ENCODE measurements at regions not wholly inside any gene's neighbourhood (a gene's known extent, or its start where the extent isn't known, plus 50 kb on each side); places are given as distances from the start of the nearest gene placed in this dataset.
A peak's percentile ranks its signal among the peaks of the same experiment; 100 is the strongest.
"Not testable (repeated sequence)": the region's sequence is repeated elsewhere in the genome, so short reads cannot be mapped to it uniquely, and the experiment has no call there.

DNA sequence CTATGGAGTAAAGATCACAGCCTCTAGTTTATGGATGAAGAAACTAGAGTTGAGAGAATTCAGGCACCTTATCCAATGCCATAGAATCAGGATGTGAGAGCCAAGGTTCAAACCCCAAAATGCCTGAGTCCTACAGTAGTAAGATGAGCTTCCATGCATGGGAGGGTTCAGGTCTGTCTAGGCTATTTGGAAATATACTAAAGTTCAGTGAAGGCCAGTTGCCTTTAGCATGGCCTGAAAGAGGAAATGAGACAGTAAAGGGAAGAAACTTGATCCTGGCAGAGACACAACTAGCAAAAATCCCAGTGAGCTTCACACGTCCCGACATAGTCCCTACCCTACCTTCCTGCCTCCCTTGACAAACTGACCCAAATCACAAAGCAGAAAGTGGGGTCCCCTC is 317.0 kb downstream of the RASEF start:
- intact Hi-C loops (cut with DNase I): no loop called here
- no peak for DNase-seq

DNA sequence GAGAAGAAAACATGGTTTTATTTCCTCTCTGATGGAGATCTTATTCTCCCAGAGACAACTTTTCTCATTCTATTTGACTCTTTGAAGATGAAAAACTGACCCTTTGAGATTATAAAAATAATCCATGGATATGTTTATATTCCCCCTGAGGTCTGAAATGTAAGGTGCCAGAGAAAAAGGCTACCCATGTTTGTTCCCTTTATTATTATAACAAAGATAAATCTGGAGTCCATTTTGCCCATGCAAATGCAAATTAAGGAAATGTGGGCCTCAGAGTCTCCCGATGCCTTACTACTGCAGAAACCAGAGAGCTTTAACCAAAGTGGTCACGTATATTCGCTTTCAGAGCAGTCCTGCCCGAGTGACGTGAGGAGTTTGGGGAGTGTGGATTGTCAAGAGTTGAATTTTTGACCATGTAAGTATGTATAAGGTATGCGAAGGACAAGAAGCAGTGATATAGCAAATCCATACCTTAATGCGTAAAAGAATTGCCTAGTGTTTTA is 312.5 kb downstream of the RASEF start:
- intact Hi-C loops (cut with DNase I): no loop called here
- DNase-seq: no peak

DNA sequence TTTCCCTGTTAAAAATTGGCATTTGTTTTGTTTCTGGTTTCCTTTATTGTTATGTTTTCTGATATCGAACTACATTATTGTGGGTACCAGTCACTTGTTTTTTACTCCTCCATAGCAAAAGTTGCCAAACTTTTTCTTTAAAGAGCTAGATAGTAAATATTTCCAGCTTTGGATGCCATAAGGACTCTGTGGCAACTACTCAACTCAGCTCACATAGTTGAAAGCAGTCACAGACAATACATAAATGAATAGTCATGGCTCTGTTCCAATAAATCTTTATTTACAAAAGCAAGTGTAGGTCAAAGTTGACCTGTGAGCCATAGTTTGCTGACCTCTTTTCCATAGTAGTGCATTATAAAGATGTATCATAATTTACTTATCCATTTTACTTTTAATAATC is 305.0 kb downstream of the RASEF start:
- no peak for DNase-seq
- intact Hi-C loops (cut with DNase I): no loop called here

DNA sequence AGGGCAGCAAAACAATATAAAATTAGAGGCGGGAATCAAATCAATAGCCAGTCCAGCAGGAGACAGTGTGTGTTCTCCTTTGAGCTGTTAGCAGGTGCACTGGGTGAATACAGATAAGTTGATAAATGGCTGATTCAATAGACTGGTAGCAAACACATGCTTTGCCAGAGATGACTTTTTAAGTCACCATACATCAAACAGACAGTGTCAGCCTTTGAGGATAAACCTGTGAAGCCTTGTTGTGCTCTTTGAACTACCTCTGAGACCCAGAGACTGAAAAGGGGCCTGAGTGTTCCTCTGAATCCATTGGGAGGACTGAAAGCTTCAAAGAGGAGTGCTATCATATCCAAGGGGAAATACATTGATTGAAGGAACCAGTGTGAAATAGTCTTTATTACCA is 301.9 kb downstream of the RASEF start:
- no peak for DNase-seq
- intact Hi-C loops (cut with DNase I): no loop called here

DNA sequence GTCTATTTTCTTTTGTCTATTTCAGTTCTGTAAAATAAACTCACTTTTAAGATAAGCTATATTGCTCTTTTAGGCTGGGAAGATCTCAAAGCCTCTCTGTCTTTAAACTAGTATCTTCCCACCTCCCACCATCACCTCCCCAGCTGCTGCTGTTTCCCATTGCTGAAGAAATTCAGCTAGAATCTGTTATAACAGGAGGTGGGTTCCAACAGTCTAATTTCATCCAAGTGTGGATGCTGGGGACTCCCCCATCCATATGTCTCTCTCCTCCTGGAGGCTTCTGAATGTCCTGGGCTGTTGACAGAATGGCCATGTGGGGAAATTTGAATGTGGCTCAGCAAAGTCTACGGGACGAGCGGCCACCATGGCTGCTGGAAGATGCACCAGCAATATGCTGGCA is 301.0 kb downstream of the RASEF start:
- DNase-seq: peak in 6 of 10 donors; percentile 13 to 88 (median 43)
- intact Hi-C loops (cut with DNase I): no loop called here

DNA sequence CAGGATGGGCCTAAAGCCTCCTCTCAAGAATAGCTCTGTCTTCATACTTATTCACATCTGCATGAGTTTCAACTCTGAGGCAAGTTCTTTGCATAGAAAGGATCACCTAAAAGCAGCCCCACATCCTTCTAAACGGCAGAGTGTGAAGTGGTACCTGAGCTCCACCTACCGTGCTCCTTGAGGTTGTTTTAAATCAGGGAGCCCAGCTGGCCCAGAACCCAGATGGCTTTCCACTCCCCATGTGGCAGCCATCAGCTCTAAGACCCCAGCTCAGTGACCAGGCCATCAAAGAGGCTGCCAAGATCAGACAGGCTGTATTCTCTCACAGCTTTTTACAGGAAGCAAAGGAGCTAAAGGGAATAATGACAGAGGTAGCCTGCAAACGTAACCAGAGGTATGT is 299.3 kb downstream of the RASEF start:
- intact Hi-C loops (cut with DNase I): no loop called here
- DNase-seq: no peak

DNA sequence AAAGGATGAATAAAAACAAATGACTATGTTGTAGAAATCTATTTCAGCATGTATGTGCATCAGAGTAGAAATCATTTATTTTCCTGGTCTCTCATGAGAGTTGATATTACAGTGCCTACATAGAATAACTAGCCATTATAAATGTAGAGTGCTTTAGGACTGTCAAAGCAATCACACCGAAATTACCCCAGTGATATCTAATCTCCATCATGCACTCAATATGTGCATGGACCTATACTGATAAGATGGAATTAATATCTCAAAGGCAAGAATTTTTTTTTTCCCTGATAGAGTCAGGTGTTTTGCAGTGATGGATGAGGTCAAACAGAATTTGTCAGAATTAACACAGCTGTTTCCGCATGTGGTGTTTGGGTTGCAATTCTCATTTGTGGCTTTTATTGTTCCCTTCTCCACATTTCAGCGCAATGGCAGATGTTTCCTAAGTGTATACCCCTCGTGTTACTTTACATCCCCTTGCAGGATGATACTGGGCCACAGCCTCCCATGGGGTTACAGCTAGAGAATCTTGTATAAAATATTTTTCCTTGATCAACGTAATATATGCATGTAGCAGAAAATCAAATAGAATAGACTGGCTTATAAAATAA is 298.8 kb downstream of the RASEF start:
- intact Hi-C loops (cut with DNase I): no loop called here
- no peak for DNase-seq

DNA sequence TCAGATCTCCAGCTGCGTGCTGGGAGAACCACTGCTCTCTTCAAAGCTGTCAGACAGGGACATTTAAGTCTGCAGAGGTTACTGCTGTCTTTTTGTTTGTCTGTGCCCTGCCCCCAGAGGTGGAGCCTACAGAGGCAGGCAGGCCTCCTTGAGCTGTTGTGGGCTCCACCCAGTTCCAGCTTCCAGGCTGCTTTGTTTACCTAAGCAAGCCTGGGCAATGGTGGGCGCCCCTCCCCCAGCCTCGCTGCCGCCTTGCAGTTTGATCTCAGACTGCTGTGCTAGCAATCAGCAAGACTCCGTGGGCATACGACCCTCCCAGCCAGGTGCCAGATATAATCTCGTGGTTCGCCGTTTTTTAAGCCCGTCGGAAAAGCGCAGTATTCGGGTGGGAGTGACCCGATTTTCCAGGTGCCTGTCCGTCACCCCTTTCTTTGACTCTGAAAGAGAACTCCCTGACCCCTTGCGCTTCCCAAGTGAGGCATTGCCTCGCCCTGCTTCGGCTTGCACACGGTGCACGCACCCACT is 288.2 kb downstream of the RASEF start:
- intact Hi-C loops (cut with DNase I): not testable (repeated sequence)
- peak in 1 of 10 donors; percentile 51 for DNase-seq

DNA sequence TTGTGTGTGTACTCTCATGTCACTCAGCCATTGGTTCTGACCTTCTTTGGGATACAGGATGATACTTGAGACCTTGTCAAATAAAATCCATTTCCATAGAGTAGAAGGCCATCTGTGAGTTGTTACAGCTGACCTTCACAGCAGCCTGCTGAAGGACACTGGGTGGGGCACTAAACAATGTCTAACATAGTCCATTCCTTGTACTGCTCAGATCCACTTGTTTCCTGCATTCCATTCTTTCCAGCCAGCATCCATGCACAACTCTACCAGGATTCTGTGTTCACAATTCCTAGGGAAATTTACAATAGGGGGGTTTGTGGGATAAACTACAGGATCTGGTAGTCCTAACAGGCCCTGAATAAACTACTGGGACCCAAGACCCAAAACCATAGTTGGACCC is 286.4 kb downstream of the RASEF start:
- intact Hi-C loops (cut with DNase I): no loop called here
- no peak for DNase-seq

DNA sequence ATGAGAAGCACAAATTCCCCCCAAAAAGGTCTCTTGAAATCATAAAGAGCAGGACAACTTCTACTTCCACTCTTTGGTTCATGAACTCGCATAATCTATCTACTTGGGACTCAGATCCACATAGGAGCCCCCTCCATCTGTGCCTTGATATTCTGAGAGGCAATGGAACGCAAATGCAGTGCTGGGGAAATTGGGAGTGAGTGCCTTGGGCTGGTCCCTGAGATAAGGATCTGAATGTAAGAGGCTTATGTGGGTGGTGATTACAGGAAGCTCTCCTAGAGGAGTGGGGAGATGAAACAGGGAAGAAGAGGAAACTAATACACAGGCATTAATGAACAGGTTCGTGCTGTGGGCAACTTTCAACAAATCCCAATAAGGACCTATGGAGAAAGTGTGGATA is 285.6 kb downstream of the RASEF start:
- intact Hi-C loops (cut with DNase I): no loop called here
- DNase-seq: no peak

DNA sequence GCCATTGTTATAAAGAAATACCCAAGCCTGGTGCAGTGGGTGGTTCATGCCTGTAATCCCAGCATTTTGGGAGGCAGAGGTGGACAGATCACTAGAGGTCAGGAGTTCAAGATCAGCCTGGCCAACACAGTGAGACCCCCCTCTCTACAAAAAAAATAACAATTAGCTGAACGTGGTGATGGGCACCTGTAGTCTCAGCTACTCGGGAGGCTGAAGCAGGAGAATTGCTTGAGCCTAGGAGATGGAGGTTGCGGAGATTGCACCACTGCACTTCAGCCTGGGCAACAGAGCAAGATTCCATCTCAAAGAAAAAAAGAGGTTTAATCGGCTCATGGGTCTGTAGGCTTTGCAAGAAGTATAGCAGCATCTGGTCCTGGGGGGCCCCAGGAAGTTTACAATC is 284.0 kb downstream of the RASEF start:
- intact Hi-C loops (cut with DNase I); DNase-seq: not testable (repeated sequence)

DNA sequence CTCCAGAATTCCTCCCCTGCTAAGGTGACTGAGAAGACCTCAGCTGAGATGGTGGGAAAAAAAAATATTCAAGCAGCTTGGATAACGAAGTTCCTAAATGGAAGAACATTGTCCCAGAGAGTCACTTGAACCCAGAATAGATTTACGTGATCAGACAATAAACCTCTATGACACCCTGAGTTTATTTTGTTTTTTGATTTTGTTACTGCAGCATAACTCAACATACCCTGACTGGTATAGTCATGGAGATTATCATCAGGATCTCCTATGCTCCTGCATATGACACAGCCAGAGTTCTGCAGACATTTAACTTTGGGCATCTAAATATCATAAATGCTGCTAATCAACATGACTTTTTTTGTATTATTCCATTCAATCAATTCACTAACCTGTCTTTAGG is 282.9 kb downstream of the RASEF start:
- intact Hi-C loops (cut with DNase I): no loop called here
- DNase-seq: no peak

DNA sequence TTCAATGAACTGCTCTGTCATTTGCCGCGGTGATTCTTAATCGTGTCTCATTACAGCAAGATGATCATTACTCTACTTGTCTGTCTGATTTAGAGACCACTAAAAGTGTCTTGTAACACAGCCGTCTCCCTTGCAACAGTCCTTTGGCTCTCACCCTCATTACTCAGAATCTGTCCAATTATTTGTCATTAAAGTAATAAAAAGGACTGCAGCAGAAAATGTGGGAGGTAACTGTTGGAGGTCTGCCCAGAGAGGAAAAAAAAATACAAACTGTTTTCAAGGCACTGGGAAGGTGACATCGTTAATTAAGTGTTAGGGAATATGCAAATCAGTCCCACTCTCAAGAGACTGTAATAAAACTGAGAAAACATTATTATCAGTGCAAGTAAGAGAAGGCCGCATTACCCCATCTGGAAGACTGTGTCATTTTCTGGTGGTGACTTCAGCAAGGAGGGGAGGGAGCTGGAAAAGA is 281.0 kb downstream of the RASEF start:
- no peak for DNase-seq
- intact Hi-C loops (cut with DNase I): no loop called here

DNA sequence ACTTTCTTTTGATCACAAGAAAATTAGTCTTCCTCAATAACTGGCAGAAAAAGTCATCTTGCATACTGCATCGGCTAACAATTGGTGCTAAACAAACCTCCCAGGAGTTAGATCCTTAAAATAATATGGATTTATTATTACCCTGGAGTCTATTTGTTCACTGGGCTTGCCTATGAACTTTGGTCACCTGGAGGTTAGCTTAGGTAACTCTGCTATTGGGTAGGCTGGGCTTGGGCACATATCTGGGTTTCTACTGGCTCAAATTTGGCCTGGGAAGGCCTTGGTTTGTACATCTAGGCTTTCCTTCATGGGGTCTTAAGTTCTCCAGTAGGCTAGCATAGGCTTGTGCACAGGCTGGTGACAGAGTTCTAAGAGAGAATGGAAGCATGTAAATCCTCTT is 279.9 kb downstream of the RASEF start:
- intact Hi-C loops (cut with DNase I): no loop called here
- no peak for DNase-seq

DNA sequence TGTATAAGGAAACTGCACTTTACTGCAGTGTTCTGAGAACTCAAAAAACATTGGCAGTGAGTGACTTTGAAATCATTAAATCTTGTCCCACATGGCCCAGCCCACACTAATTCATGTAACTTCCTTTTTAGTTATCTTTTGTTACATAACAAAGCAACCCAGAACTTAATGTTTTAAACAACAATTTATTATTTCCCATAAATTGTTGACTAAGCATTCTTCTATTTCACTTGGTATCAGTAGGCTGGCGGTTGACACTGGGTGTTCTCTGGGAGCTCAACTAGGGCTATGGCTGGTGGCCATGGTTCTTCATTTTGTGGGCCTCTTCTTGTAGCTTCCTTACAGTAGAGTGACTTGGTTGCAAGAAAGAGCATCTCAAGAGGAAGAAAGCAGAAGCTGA is 278.4 kb downstream of the RASEF start:
- no peak for DNase-seq
- intact Hi-C loops (cut with DNase I): no loop called here

DNA sequence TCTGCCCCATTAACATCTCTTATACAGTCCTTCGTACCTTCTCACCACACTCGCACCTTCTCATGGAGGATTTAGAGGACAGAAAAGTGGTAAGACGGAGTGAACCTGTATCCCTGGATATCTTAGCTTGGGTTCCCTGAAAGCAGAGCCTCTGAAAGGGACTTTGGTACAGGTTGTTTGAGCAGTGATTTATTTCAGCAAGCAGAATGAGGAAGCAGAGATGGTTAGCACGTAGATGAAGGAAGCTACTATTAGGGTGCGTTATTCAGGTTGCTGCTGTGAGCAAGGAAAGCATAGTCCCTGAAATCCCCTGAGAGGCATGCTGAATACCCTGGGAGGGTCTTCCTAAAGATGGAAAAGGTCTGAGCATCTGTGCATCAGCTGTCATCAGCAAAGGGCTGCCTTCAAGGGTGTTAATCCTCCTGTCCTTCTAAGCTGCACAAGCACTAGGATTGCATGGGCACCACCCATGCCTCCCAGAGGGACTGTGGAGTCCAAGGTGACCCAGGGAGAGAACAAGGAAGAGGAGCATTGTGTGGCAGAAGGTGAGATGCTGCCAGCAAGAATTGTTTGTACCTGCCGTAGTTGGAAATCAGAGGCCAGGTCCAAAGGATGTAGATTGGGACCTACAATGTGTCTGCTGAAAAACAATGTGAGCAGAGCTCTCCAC is 273.7 kb downstream of the RASEF start:
- intact Hi-C loops (cut with DNase I): no loop called here
- DNase-seq: no peak

DNA sequence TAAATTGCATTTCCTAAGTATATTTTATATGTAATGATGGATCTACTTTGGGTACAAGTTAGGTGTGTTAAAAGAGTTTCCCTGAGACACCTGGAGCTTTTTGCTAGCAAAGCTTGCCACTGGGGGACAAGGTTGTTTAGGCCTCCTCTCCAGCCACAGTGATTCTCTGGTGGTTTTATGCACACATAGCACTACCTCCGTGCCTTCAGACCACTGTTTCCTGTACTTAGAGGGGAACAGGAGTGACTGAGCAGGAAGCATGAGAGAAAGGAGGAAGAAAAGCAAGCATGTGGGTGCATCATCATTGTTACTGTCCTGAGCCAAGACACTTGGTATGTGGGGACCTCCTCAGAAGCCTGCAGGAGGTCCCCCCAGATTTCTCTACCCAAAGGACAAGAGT is 272.1 kb downstream of the RASEF start:
- intact Hi-C loops (cut with DNase I): no loop called here
- no peak for DNase-seq

DNA sequence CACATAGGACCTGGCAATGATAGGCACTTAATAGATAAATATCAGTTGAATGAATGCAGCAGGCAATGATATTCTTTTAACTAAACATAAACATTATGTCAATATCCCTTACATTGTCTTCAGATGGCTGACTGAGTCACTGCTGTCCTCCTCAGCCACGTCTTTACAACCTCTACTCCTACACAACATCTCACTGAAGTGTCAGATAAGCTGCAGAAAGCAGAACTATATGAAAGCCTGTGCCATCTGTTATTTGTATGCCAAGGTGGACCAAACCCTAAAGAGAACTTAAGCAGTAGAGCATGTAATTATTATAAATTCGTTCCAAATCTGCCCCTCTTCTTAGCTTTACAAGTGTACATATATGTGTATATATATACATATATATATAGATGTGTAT is 271.2 kb downstream of the RASEF start:
- no peak for DNase-seq
- intact Hi-C loops (cut with DNase I): no loop called here

DNA sequence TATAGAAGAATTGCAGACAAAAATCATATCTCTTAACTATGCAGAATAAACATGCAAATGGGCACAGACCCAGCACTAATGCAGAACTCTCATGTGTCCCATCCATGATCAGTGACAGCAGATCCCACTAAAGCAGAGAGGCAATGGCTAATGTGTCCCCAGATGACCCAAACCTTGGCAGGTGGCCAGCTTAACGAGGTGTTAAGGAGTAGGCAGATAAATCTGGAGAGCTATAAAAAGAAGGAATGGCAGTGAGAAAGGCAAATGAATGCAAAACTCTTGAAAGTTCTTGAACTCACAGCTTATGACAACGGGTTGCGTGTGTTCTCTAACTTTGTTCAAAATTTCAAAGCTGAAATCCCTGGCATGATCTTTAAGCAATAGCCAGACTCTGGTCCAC is 265.4 kb downstream of the RASEF start:
- intact Hi-C loops (cut with DNase I): no loop called here
- DNase-seq: peak in 2 of 10 donors; percentile 16 to 17

DNA sequence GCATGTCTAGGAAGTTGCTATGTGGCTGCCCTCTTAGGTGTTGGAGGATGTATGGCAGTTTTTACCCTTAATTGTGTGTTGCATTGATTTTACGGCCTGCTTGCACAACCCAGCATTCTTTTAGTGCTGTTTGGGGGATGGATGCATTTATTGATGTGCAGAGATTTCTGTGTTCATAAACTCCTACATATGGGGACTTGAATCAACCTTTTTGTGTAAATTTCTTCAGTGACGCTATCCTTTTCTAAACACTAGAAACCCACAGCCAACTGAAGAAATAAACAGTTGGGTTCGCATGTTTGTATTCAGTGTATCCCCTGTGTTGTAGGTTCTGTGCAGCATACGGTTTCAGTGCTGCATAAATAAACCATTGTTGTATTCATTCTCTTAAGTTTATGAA is 263.7 kb downstream of the RASEF start:
- DNase-seq: no peak
- intact Hi-C loops (cut with DNase I): no loop called here

DNA sequence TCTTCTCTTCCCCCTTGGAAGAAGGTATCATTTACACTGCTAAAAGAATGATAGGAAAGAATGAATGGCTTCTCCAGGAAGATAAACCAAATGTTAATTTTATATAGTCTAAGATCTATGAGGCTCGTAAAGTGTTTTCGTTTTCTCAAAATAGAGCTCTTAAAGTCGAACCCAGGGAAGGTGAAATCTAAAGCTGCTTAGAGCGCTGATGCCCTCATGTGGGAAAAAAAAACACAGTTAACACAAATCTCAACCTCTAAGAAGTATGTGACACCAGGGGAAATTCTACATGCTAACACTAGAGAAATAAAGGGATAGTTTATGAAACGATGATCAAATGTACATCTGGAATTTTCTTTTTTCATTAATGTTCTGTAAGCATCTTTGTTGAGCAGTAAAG is 257.9 kb downstream of the RASEF start:
- intact Hi-C loops (cut with DNase I): no loop called here
- no peak for DNase-seq

DNA sequence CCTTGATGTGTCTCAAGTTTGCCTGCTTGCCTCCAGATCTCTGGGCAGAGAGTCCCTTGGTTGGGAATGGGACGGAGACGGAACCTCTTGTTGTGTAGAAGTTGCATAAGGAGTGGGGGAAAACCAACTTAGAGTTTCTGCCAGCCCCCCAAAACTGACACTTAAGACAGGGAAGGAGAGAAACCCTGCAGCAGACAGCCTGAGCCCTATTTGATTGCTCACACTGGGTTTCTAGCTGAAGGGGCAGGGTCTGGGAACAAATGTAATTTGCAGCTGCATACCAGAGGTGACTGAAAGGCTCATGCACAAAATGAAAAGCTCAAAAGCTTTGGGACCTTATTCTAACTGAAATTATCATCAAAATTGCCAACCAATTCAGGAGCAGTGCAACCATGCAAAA is 254.5 kb downstream of the RASEF start:
- intact Hi-C loops (cut with DNase I): no loop called here
- DNase-seq: no peak

Measured in posterior cingulate gyrus (tissue), 11 donors.